GM21529 (cell line): ENCODE measurements at regions not wholly inside any gene's neighbourhood (a gene's known extent, or its start where the extent isn't known, plus 50 kb on each side); places are given as distances from the start of the nearest gene placed in this dataset.
"Not testable (repeated sequence)": the region's sequence is repeated elsewhere in the genome, so short reads cannot be mapped to it uniquely, and the experiment has no call there.

ENCODE experiments used
- ATAC-seq: cut with Tn5 transposase; IDR thresholded peaks from one replicate; pipeline ENCODE4 v1.9.1; 2021; ENCODE audit not compliant: unreplicated experiment

DNA sequence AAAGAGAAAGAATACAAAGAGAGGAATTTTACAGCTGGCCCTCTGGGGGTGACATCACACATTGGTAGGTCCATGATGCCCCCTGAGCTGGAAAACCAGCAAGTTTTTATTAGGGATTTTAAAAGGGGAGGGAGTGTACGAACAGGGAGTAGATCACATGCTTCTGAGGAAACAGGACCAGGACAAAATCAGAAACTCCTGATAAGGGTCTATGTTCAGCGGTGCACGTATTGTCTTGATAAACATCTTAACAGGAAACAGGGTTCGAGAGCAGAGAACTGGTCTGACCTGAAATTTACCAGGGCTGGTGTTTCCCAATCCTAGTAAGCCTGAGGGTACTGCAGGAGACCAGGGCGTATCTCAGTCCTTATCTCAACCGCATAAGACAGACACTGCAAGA, 530.6 kb upstream of the ZNF717 start:
- ATAC-seq = not testable (repeated sequence)

DNA sequence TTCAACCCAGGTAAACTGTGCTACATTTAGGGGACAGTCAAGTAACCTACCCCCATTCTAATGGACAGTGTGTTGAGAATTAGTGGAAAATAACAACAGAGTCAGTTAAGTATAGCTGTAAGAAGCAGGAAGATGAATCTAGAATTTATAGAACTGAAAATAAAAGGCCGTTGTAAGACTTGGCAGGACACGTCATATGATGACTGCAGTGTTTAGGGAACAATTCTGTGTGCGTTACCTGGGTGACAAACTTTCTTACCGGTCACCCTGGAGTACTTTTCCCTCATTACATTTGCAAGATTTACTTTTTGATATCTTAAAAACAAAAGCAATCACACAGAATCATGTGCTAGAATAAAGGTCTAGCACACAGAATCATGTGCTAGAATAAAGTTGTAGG, 536.3 kb upstream of the ZNF717 start:
- no peak for ATAC-seq

DNA sequence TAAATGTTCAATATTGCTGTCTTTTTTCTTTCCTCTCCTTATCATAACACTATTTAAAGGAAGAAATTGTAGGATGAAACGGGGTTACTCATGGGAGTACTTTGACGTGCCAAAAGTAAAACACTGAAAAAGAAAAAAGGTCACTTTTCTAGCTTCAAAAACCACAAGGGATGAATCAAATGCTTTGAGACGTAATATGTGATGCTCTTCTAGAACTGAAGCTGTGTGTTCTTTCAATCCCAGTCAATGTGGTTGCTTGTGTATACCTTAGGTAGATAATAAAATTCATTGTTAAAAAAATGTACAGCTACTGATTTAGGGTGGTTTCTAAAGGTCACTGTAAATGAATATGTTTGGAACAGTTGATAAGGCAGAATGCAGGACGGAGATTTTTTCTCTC, 538.8 kb upstream of the ZNF717 start:
- ATAC-seq = no peak

DNA sequence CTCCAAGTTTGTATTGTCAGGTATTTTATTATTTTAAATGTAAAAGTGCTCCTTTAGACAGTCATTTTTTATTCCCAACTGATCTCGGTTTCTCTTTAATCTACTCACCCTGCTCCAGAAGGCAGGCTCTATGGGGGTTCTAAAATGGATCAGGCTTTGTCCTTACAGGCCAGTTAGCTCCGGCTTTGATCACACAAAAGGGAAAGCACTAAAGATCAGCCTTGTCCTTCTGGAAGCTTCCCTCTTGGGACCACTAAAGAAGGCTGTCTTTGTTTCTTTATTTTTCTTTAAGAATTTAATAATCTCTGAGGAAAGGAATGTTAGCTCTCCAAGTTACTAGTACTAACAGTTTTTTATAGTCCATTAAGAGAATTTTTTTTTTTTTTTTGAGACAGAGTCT, 560.5 kb upstream of the ZNF717 start:
- no peak for ATAC-seq

DNA sequence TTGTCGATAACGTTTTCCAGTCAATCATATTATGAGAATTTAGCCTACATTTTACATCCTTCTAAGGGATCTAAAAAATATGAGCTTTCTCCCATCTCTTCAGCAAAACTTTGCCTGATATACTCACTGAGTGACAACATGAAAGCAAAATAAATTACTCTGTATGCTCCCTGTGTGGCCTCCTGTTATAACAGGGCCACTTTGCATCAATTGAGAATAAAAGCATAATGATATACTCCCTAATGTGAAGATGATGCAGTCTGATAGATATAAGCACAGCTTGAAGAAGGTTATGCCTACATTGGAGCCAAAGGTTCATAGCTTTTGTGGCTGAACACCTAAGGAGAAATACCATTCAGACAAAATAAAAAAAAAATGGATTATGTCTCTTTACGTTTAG, 561.3 kb upstream of the ZNF717 start:
- ATAC-seq = no peak

DNA sequence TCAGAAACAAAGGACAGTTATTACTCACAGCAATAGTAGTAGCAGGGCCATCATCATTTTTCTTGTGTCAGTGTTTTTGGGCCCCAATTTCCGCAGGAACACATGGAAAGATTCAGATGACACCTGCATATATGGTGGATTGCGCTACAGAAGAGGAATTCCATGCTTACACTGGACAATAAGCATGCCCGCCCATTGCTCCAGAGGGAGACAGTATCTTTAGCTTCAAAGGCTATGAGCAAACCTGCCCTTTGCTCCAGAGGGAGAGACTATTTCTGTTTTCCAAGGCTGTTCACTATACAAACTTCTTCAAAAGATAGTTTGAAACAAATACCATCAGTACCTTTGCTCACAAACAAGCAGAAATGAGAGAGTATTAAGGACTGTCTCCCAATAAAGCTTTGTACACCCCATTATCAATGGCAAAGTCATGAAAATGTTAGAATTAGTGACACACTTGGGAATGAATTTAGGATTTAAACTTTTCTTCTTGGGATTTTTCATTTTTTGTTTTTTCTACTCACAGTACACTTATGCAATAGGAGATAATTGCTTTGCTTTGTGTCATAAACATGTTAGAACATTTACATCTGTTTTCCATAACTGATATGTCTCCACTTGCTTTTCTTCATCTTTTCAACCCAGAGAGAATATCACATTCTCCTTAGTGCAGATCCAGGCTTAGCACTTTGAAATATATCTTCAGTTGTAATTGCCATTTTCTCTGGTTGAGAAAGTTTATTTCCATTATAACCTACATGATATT, 564.5 kb upstream of the ZNF717 start:
- no peak for ATAC-seq

DNA sequence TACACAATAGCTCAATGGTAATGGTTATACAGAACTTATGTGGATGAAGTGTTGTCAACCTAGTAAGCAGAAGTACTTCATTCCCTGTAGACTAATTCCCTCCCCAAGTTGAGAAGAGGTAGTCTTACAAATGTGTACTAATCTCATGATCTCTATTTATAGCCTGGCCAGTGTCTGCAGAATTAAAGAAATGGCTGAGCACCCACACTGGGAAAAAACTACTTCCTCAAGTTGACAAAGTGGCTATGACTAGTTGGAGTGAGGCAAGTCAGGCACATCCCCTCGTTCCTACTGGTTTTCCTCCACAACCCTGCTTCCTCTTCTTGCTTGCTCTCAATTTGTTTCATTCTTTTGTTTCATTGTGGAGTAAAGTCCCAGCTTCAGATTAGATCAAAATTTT, 566.7 kb upstream of the ZNF717 start:
- ATAC-seq = no peak

DNA sequence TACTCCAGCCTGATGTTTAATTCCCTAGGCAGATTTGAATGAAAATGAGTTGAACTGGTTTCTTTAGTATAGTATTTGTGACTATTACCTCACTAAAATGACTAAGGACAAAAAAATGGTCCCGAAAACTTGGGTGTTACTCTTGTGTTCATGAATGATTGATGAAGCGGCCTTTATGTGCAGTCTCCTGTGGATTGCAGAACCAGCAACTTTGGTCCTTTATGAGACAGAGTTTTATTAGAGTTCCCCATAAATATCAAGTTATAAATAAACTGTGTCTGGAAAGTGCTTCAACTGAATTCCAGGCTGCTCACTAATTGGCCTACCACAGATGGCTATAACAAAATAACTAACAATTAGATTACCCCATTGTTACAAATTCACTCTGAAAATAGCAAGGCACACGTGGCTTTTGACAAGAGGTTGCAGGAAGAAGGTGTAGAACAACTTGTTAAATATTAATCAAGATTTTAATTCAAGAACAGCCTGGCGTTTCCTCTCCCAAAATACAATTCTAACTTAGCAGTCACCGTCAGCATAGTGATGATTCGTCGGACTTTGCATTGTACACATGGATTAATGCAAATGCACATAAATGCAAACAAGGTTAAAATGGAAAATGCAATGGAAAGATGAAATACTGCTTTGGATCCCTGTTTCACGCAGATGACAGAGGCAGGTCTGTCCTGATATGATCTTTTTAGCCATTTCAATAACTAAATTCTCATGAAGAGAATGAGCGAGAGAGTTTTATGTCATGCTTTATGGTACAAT, 567.3 kb upstream of the ZNF717 start:
- no peak for ATAC-seq

DNA sequence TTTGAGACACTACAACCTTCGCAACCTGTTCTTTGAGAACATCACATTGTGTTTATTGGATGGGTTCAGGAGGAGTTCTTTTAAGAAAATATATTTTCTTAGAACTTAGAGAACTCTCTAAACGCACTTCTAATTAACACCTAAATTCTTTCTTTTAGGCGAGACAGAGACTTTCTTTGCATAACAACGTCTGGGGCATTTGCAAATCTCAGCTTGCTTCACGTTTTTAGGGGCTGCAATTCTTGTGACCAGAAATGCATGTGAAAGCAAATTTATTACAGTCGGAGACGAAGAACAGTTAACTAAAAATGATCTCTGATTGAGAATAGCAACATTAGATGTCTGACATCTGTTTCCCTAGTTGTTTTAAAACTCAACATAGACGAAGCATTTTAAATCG, 568.3 kb upstream of the ZNF717 start:
- no peak for ATAC-seq

DNA sequence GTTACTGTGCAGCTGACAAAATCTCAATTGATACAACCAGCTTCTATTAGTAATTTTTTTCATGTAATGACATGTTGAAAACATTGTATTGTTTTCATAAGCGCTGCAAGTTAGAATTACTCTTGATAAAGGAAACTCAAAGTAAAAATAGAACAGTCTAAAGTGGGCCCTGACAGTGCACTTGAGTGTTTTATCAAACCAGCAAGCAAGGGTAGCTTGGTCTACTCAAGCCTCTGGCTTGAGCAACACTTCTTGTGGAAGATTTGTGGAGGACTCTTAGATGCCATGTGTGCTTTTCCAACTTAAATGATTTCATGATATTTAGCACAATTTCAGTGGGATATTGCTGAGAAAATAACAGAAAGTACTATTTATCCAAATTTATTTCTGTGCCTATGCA, 575.7 kb upstream of the ZNF717 start:
- ATAC-seq = no peak

DNA sequence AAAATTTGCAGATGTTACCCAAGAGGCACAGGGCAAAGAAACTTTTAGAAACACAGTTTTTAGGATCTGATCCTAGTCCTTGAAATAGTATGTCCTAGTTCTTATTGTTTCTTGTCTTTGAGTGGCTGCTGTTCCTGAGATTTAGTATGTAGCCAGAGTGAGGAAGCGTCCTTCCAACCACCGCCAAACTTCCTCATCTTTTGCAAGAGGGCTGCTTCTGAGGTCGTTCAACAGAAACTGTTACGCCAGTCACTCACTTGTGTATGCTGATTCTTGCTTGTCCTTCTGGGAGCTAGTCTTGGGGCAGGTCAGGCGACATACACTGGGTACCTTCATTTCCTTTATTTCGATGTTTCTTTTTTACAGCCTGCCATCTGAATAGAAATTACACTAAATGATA, 577.3 kb upstream of the ZNF717 start:
- ATAC-seq = no peak

DNA sequence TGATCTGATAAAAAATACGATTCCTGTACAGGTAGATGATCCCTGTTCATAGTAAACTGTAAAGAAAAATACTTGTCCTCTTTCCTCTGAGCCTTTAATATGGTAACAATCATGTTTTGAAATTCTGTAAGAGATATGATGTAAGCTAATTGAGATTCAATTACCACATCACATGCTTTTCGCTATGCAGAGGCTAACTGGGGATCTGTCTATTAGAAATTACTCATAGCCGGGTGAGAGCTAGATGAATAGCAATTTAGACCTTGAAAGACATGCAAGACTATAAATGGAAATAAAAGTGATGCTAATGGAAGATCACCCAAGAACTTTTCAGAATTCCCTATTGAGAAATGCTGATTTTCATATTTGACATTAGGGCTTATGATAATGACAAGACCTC, 579.9 kb upstream of the ZNF717 start:
- ATAC-seq = no peak

DNA sequence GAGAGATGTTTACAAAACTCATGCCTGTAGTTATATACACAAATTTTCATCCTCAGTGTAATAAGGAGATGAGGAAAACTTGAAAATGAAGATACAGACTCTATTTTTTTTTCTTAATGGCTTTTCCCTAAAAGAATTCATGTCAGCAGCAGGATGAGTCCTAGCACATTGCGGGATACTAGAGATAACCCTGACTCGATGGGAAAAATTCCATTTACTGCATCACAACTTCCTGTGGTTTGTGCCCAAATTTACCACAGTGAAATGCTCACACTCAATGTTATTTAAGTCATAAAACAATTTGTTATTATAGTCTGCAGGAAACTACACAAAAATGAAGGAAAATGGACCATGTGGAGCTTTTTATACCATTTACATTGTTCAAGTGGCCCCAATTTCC, 581.9 kb upstream of the ZNF717 start:
- no peak for ATAC-seq

DNA sequence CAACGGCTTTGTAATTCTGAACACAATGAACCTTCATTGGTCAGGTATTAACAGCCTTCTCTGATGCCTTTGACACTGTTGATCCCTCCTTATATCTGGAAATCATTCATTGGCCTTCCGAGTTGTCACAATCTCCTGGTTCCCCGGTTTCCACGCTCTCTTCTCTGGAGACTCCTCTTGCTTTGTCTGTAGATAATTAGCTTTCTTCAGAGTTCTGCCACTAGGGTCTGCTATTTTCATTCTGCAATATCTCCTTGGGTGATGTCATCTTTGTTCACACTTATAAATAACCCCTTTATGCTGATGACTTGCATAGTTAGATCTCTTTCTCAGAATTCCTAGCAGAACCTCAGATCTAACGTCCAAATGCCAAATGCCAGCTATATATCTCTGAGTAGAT, 583.8 kb upstream of the ZNF717 start:
- ATAC-seq = no peak

DNA sequence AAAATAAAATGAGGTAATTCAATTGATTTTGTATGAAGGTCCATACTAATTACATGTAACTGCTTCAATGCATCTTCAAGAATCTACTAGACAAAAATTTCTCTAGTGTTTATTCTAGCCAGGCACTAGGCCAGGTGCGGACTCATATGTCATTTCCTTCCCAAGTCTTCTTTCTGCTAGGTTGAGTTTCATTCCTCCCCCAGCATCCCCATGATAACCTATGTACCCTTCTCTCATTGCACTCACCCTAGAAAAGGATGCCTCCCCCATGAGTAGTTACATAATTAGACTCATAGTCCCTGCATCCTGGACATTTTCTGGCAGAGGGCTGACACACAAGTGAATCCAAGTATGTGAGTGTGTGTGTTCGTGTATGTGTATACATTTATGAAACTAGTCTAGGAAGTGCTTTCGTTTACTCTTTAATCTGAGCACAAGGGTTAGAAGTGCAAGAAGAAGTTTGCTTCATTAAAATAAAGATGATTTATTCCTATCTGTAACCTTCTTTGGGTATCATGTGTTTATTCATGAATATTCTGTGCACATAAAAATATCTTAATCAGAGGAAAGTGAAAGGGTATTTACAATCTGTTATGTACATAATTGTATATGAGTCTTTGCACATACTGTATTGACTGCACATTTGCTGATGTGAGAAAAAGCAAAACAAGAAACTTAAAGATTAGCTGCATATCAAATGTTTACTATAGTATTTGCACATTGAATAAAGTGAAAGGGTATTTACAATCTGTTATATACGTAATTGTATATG, 585.6 kb upstream of the ZNF717 start:
- ATAC-seq = no peak

DNA sequence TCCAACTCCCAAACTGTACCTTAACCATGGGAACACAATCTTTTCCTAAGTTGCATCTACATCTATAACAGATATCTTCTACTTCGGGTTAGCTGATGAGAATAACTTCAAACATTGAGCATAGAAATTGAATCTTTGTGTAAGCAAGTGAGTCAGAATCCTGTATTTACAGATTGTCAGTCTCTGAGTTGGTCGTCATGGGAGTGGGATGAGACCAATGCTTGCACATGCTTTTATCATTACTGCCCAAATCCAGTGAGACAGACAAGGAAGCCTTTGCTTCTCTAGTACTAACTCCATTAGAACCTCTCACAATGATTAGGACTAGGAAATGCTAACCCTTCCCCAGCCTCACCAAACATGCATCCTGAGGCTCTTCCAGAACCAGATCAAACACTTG, 587.1 kb upstream of the ZNF717 start:
- ATAC-seq = no peak

DNA sequence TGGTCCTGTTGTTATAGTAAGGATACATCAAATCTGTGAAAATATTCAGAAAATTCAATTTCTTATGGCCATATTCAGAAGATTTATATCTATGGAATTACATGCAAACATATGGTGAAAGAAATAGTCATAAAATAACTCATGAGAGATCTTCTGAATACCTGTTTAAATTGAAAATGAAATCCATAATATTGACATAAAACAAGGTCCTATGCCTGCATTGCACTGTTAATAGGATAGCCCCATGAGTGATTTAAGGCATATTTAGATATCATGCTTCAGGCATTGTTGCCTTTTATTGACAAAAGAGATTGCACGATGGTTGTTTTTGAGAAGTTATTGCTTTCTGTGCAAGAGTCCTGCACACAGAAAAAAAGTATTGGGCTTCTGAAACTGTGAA, 591.7 kb upstream of the ZNF717 start:
- no peak for ATAC-seq

DNA sequence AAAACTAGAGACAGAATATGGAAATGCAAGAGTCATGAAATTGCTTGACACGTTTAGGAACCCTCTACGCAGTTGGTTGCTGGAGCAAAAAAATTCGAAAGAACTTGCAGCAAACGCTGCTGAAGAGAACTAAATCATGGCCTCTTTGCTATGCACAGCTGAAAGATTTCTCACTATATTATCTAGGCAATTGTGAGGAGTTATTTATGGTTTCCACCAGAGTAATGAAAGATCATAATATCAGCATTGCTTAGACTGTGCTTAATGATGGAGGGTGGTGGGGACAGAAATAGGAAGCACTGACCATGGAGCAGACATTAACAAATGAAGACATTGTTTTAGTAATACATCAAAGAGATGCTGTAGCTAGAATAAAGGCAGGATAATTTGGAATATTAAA, 593.4 kb upstream of the ZNF717 start:
- ATAC-seq = no peak

DNA sequence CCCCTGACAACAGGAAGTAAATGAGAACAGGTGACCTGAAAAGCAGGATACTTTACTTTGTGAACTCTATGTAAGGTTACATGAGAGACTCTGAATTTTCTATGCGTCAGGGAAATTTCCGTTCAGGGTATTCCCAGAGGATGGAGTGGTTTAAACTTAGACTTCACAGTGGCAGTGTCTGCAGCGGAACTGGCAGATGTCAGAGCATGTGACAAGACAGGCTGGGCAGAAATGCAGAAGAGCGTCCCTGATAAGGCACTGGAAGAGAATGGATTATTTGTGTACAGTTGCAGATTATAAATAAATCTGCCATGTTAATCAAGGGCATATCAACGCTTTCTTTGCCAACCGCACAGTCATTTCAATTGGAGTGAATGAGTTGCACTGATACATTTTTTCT, 598.4 kb upstream of the ZNF717 start:
- ATAC-seq = no peak

DNA sequence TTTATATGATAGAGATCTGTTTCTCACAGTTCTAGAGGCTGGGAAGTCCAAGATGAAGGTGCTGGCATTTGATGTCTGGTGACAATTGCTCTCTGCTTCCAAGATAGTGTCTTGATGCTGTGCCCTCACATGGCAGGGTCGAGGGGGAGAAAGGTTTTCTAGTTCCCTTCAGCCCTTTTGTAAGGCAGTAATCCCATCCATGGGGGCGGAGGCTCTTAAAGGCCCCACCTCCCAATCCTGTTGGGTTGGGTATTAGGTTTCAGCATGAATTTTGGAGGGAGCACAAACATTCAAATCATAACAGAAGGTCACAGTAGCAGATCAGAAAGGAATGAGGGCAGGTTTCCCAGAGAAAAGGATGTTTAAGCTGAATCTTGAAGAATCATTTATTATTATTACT, 601.7 kb upstream of the ZNF717 start:
- no peak for ATAC-seq

DNA sequence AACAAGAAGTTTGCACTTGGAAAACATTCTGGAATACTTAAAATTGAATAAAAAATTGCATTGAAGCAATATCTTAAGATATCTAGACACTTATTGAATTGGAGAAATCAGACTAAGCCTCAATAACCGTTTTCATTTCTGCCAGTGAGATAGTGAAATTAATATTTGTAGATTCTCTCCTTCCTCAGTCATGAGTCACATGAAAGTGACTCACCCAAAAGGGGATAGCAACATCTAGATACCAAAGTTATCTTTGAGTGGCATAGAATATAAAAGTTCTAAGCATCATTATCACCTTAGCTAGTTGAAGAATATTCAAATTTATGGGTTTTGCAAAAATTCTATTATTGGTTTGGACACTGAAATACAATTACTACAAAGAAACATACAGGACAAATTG, 614.8 kb upstream of the ZNF717 start:
- ATAC-seq = no peak

DNA sequence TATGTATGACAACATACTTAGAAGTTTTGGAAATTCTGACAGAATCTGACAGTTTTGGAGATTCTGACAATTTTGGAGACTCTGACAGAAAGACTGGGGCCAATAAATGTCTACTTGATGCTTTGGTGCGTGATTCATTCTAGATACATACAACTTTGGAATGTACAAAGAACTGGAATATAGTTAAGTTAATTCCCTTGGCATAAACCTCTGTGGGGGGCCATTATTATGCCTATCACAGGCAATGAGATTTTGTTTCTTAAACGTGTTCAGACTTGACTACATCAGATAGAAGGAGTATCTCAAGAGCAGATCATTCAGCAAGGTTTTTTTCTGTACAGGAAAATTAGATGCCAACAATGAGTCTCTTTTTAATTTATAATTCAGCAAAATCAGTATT, 617.6 kb upstream of the ZNF717 start:
- ATAC-seq = no peak
